Retinal pigment epithelial cell (primary cell): ENCODE measurements at regions not wholly inside any gene's neighbourhood (a gene's known extent, or its start where the extent isn't known, plus 50 kb on each side); places are given as distances from the start of the nearest gene placed in this dataset.

Source experiments
- DNase-seq: peaks from one replicate; pipeline ENCODE4 v3.0.0-alpha.2; 2010; ENCODE audit warnings: low read depth
- H3K4me3 ChIP-seq: 2 replicates; pipeline ENCODE4 v1.5.1; 2011; ENCODE audit warnings: mild to moderate bottlenecking, low read length, control low read depth, moderate library complexity
- TF ChIP-seq, protein P1 (sequence below): conservative IDR thresholded peaks from 2 replicates; pipeline ENCODE4 v1.5.1; 2011; ENCODE audit warnings: low read depth, low read length, control low read depth, inconsistent platforms

GRCh38 chr10:110430340-110431273 is 67.1 kb upstream of the DUSP5 start:
- TF ChIP-seq, protein P1, sequence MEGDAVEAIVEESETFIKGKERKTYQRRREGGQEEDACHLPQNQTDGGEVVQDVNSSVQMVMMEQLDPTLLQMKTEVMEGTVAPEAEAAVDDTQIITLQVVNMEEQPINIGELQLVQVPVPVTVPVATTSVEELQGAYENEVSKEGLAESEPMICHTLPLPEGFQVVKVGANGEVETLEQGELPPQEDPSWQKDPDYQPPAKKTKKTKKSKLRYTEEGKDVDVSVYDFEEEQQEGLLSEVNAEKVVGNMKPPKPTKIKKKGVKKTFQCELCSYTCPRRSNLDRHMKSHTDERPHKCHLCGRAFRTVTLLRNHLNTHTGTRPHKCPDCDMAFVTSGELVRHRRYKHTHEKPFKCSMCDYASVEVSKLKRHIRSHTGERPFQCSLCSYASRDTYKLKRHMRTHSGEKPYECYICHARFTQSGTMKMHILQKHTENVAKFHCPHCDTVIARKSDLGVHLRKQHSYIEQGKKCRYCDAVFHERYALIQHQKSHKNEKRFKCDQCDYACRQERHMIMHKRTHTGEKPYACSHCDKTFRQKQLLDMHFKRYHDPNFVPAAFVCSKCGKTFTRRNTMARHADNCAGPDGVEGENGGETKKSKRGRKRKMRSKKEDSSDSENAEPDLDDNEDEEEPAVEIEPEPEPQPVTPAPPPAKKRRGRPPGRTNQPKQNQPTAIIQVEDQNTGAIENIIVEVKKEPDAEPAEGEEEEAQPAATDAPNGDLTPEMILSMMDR = no peak
- no peak for DNase-seq
- no peak overlapping the region for H3K4me3 ChIP-seq

DNA sequence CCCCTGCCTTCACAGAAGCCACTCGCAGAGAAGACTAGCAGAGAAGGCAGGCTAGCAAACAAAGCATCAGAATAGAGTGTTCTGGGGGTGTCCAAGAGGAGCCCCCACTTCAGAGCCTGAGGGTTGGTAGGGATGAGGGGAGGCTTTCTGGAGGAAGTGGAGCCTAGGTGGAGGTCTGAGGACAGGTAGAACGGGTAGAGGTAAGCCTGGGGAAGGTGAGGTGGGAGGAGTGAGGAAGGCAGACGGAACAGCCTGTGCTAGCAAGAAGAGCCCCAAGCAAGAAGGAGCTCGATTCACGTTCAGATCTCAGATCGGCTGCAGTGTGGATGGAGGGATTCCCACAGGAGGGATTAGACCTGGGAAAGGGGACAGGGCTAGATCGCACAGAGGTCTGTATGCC is 66.0 kb upstream of the DUSP5 start:
- TF ChIP-seq, protein P1 = no peak

DNA sequence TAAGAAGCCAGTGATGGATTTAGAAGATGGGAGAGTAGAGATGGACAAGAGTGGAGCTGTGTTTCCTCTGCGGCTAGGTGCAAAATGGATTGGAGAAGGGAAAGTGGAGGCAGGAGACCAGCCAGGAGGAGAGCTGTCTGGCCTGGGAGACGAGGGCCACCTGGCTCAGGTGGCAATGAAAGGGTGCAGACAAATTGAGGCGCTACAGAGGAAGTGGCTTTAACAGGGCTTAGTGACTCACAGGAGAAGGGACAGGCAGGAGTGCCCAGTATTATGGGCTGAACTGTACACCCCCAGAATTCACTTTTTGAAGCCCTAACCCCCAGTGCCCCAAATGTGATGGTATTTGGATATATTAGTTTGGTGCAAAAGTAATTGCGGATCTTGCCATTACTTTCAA is 65.6 kb upstream of the DUSP5 start:
- H3K4me3 ChIP-seq = no peak overlapping the region
- TF ChIP-seq, protein P1 = no peak
- DNase-seq = no peak

More for the DNA sequence above, 66.0 kb upstream of the DUSP5 start:
- H3K4me3 ChIP-seq = no peak overlapping the region
- no peak for DNase-seq

GRCh38 chr10:110432814-110433565 is 64.7 kb upstream of the DUSP5 start:
- DNase-seq = no peak
- TF ChIP-seq, protein P1 = no peak
- no peak overlapping the region for H3K4me3 ChIP-seq

DNA sequence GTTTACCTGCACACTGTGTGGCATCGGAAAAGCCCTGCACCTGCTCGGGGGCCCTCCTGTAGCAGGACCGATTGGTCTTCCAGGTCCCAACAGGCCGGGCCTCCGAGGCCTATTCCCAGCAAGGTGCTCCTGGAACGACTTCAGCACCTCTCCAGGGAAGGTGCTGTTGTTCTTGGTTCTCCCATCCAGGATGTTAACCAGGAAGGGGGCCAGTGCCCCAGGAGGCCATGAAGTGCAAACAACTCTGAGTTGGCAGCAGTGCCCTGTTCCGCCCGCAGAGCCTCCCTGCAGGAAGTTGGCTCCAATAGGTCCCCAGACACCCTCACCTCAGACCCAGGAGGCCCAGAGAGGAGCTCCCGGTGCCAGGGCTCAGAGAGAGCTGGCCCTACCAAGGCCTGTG is 64.0 kb upstream of the DUSP5 start:
- TF ChIP-seq, protein P1 = no peak
- no peak overlapping the region for H3K4me3 ChIP-seq
- no peak for DNase-seq

DNA sequence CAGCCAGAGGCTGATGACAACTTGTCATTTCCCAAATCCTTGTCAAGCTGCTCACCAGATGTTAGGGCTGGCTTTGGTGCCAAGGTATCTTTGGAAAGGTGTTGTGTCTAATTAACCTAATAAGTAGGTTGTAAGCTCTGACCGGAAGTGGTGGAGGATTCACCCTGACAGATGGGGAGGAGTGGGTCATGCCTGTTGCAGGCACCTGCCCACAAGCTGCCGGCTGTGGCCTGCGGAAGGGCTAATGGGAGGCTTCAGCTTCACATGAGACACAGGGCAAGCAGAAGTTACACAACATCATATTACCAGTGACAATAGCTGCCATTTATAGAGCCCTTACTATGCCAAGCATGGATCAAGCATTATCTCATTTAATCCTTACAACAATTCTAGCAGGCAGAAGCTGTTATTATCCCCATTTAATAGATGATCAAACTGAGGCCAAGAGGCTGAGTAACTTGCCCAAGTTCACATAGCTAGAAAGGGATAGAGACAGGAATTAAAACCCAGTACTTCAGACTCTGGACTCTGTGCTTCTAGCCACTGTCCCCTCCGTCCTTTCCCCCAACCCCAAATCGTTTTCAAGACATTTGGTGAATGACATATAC is 63.1 kb upstream of the DUSP5 start:
- H3K4me3 ChIP-seq = no peak overlapping the region
- TF ChIP-seq, protein P1 = no peak
- no peak for DNase-seq
